ENCODE measurements at regions not wholly inside any gene's neighbourhood (a gene's known extent, or its start where the extent isn't known, plus 50 kb on each side); places are given as distances from the start of the nearest gene placed in this dataset.

DNA sequence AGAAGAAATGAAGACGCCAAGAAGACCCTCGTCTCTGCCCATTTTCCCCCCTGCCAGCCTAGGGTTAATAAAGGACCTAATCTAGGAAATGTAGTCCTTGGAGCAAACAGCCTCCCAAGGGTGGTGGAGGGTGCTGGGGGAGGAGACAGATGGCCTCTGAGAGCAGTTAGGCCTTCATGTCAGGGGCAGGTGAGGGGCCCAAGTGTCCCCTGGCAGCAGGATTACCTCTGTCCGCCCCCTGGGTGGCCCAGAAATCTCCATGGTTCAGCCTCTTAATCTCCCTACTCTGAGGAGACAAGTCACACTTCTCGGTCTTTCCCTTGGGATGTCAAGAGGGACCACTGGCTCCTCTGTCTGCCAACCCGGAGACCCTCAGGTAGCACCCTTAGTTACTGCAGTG is 365.4 kb upstream of the TNRC6C start:
- no peak for DNase-seq

DNA sequence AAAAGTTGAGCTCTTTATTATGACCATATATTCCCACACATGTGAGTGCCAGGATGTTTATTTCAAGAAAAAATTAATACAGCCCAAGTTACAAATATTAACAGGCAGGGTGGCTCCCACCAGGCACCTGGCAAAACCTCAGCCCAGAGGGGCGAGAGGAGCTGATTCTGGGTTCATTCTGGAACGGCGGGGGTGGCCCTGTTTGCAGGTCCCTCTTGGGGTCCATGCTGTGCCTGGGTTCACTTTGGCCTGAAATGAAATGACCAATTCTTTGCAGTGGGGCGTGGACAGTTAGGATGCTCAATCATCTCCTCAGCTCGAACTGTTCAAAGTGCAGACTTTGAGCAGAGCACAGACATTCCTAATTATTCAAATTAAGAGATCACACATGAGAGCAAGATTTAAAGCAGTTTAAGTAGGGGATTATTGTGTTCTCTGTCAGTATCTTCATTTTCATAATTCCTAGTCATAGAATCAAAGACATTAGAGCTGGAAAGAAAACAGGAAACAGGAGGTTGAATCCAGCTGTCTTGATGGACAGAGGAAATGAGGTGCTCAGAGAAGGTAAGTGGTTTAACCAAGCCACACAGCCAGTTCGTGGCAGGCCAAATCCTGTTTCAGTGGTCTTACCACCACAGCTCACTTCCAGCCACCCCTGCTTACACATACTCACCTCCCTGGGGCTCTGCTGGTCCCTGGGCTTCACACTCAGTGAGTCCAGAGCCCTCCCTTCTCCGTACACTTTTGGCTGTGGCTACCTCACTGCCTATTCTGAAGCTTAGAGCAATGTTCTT is 363.9 kb upstream of the TNRC6C start:
- DNase-seq, result no peak

DNA sequence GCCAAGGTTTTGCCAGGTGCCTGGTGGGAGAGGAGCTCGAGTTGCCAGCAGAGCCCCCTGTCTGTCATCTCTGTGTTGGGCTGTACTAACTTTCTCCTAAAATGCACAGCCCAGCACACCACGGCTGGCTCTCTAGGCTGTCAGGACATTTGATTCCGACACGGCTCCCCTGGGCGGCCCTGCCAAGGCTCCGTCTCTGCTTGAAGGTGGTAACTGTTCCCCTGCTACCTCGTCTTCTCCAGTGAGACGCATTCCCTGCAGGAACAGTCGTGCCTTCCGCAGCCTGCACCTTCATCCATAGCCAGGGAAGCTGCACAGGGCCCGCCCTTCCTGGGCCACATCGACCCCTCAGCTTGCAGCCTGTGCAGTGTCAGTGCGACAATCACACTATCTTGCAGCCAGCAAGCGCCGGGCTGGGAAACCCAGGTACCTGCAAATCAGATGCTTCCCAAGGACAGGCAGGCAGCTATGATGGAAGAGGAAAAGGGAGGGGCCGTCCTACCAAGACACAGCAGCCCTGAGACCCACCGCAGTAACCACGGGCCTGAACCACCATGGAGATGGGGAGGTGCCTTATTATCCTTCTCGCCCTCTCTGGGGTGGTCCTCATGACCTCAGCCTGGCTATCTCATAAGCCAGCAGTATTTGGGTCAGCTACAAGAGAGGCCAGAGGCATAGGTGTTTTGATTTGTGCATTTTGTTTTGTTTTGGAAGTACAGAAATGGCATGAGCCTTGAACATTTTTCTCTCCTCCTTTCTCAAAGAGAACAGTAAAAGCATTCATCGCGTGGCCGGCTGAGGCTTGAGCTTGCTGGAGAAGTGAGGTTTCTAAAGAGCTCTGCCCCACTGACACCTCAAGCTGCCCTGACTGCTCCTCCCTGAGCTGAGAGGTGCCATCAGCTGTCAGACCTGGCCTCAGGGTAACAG is 361.7 kb upstream of the TNRC6C start:
- DNase-seq, result no peak

DNA sequence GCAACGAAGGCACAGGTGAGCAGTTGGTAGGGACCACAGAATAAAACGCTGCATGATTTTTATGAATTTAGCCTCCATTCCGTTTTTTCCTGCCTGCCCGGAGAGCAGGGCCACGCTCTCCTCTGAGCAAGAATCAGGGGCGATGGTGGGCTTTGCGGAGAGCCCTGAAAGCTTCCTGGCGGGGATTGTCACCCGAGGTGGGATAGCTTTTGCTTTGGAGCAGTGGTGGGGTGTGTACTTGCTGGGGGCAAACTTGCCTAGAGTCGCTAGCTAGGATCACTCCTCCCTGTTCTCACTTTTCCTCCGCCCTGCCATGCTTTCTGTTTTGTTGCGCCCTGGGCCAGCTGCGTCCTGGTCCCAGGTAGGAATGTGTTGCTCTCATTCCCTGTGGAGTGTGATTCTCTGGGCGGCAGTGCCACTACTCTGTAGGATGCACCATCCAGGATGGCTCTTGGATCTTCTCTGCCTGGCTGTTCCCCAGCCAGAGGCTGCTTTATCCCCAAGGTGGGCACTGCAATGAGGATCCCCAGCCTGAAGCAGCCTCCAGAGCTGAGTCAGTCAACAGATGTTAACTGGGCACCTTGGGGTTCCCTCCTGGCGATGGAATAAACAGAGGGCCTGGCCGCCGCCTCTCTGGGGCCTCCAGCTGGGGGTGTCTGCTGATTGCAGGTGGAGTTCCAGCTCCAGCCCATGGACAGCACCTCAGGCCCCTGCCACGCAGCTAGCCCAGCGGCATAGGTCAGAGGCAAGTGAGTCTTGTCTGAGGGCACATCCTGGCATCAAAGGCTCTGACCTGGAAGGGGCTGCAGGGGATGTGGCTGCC is 360.9 kb upstream of the TNRC6C start:
- DNase-seq, result no peak

GRCh38 chr17:77598241-77598620 is 360.3 kb upstream of the TNRC6C start:
- no peak for DNase-seq

GRCh38 chr17:77599699-77600098 is 358.8 kb upstream of the TNRC6C start:
- no peak for DNase-seq

DNA sequence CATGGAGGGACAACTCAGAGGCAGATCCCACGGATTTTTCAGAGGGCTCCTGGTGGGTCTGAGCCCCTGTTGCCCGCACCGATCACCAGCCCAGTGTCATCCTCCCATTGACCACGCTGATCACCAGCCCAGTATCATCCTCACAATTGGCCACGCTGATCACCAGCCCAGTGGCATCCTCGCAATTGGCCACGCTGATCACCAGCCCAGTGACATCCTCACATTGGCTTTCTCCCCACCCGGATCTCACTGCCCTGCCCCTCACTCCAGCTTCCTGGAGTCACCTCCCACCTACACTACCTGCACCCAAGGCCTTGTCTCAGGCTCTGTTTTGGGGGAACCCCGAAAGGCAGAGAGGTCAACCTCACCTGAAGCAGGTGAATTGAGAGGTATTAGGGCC is 358.2 kb upstream of the TNRC6C start:
- no peak for DNase-seq

DNA sequence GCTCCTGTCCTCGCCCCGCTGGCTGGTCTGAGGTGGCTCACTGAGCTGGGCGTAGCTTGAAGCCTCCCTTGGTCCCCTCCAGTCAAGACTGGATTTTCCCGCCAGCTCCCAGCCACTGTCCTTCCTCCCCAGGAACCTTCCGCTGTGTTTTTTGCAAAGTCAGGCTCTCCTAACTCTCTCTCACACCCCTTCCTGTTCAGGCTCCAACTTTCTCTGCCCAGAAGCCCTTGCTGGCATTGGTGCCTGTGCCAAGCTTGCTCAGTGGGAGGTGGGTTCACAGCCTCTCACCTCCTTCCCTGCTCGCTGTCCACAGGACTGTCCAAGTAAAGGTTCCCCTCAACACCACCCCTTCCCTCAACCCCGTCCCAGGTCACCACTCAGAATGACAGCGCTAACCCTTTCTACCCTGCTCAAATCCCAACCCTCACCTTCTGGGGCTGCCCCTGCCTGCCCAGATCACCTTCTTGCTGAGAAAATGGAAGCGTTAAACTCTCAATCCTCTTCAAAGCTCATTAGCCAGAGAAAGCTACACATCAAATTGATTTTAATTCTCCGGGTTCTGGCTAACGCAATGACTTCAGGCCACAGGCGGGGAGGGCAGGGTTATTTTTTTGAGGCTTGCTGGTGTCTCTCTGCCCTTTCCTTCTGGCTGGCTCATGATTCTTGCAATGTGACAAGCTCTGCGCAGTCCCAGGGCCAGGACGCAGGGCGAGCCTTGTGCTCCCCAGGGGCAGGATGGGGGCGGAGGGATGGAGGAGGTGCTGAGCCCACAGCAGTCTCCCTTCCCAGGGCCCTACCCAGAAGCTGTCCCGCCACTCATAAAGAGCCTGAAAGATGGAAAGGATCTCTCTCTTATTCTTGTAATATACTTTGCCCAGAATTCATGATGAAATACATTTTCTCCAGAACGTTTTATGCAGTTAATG is 357.2 kb upstream of the TNRC6C start:
- no peak for DNase-seq

DNA sequence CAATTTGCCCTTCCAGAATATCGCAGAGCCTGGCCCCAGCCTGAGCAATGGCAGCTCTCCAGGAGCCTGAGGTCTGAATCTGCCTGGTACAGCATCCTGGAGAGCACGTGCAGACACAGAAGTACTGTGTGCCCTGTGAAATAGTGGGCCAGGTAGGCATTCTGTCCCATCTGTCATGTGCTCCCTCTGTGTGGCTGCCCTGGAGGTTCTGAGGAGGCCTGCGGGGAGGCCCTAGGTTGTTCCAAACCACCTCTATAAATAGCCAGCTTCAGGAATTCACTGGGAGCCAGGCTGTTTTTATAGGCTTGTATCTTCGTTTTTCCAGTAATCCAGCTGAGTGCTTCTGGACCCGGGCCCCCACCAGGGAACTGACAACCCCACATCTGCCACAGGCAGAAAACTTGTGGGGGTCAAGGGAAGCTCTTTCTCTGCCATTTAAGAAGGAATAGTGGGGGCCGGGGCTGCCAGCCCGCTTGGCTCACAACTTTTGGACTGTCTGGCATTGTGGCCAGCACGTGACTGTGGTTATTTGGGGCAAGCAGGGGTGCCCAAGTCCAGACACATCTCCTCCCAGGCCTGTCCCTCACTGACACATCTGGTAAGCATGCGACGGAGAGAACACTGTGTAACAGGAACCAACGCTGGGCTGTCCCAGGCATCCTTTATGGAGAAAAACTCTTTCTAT is 356.3 kb upstream of the TNRC6C start:
- DNase-seq, result no peak

DNA sequence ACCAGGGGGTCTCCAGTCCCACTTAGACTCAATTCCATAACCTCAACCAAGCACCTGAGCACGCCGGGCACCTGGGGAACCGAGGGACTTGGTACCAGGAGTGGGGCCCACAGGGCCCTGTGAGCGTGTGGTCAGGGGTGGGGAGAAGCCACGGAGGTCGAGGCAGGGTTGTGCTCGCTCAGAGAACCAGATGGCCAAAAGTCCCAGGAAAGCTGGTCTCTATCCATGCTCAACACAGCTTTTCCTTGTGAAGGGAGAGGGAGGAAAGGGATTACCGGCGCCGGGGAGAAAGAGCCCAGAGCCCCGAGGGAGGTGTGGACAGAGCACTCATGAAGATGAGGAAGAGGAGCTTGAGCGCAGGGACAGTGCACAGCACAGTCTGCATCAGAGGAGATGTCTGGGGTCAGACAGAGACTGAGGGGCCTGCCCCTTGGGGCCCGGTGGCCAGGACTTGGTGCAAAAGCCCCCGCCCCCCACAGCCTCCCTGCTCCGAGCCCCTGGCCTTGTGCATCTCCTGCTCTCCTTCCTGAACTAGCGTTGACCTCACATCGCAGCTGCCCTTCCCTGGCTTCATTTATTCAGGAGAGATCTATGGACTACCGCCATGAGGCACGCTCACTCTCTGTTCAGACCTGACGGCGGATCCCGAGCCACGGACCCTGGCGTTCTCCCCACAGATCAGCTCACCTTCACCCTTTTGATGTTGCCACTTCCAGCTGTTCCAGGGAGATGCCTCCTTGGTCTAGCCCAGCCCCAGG is 355.4 kb upstream of the TNRC6C start:
- no peak for DNase-seq

DNA sequence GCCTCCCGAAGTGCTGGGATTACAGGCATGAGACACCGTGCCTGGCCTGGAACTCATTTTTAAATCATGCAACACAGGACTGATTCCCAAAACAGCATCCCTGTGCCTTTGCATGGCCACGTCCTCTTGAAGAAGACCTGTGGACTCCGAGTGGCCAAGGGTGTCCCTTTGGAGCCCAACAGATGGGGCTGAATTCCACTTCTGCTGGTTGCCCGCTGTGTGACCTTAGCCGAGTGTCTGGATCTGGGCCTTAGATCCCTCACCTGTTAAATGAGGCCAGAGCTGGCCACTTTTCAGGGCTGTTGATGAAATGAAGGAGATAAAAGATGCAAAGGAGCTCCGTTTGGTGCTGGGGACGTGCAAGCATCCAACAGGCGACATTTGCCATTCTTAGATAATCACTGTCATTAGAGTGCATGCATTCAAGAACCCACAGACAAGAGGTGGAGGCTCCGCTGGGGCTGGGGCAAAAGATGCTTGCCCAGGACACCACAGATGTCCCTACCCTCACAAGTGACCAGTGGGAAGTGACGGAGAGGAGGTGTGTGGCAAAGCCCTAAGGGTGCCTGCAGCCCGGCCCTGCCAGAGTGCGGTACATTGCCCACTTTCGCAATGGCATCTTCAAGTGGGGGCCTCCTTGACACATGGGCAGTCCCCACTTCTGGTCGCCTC is 354.1 kb upstream of the TNRC6C start:
- DNase-seq, result no peak

DNA sequence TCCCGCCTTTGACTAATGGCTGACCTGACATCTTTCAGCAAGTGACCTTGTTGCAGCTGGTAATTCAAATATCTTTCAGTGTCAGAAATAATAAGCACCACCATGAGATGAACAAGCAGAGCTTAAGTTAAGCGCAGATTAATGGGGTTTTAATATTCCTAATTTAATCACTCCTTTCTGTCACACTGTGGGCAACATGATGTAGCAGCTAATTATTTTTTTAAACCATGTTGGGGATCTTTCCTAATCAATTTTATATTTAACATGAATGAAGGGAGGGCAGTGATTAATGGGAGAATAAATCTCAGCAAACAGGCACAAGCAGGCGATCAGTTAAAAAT is 353.6 kb upstream of the TNRC6C start:
- no peak for DNase-seq

DNA sequence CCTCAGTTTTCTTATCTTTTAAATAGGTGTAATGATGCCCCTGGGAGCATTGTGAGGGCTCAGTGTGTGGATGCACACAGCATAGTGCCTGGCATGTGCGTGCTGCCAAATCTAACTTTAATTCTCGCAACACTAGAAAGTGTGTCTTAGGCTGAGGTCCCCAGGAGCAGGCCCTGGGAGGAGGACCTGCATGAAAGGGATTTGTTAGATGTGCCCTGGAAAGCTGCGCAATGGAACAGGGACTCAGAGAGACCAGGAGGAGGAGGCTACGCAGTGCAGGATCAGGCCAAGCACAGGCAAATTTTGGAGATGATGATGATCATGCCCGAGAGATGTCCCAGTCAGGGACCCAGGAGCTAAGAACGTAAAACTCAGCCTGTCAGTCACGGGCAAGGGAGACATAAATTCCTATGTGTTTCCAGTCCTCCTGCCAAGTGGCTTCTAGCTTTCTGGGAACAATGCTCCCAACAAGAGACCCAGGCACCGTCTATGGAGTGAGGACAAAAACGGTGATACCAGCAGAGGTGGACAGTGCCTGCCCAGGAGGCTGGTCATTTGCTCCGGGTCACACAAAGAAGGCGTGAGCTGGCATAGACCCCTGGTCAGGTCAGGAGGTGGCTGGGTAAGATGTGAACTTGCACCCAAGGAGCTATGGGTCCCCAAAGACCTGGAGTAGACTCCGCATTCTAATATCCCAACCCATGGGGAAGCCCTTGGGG is 352.2 kb upstream of the TNRC6C start:
- DNase-seq, result no peak

- DNase-seq, result no peak
Measured at GRCh38 chr17:77606865-77607210, 351.7 kb upstream of the TNRC6C start.

GRCh38 chr17:77607606-77608005 is 350.9 kb upstream of the TNRC6C start:
- no peak for DNase-seq

DNA sequence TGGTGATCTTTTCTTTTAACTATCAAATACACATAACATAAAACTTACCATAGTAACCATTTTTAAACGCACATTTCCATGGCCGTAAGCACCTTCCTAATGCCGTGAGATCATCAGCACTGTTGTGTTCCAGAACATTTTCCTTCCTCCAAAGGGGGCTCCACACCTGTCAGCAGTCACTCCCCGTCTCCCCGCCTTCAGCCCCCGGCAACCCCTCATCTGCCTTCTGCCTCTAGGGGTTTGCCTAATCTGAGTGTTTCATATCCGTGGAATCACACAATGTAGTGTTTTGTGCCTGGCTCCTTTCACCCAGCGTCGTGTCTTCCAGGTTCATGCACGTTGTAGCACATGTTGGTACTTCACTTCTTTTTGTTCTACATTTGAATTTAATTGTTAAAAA is 350.1 kb upstream of the TNRC6C start:
- DNase-seq, result no peak

GRCh38 chr17:77609553-77610517 is 348.7 kb upstream of the TNRC6C start:
- peak; percentile 46 for DNase-seq

GRCh38 chr17:77610518-77610893 is 348.0 kb upstream of the TNRC6C start:
- DNase-seq, result no peak
